GM18505 (cell line): ENCODE measurements at regions not wholly inside any gene's neighbourhood (a gene's known extent, or its start where the extent isn't known, plus 50 kb on each side); places are given as distances from the start of the nearest gene placed in this dataset.
"Not testable (repeated sequence)": the region's sequence is repeated elsewhere in the genome, so short reads cannot be mapped to it uniquely, and the experiment has no call there.

Source experiments
- ATAC-seq: cut with Tn5 transposase; IDR thresholded peaks from one replicate; pipeline ENCODE4 v1.9.1; 2021; ENCODE audit not compliant: unreplicated experiment
- POLR2A ChIP-seq: IDR thresholded peaks from 4 replicates; pipeline ENCODE4 v1.6.1; 2011; ENCODE audit warnings: borderline replicate concordance; ENCODE audit not compliant: insufficient read depth, insufficient read length; ENCODE audit errors: extremely low read depth

- no peak for ATAC-seq
- TF ChIP-seq POLR2A, result no peak
Observed at GRCh38 chr11:116059919-116060318, 555.7 kb upstream of the CADM1 start.

- no peak for TF ChIP-seq POLR2A
- ATAC-seq, result no peak
Observed at GRCh38 chr11:116057000-116057399, 552.8 kb upstream of the CADM1 start.

- TF ChIP-seq POLR2A, result no peak
- ATAC-seq, result no peak
Observed at GRCh38 chr11:116055064-116055463, 550.8 kb upstream of the CADM1 start.

GRCh38 chr11:116053548-116053919, 549.3 kb upstream of the CADM1 start:
- TF ChIP-seq POLR2A, result no peak
- ATAC-seq, result no peak

- no peak for ATAC-seq
- no peak for TF ChIP-seq POLR2A
Observed at GRCh38 chr11:116052603-116053547, 548.7 kb upstream of the CADM1 start.

- no peak for TF ChIP-seq POLR2A
- ATAC-seq, result no peak
Observed at GRCh38 chr11:116051494-116051893, 547.3 kb upstream of the CADM1 start.

GRCh38 chr11:116049383-116049782, 545.2 kb upstream of the CADM1 start:
- ATAC-seq, result no peak
- no peak for TF ChIP-seq POLR2A

GRCh38 chr11:116046127-116046526, 541.9 kb upstream of the CADM1 start:
- no peak for ATAC-seq
- no peak for TF ChIP-seq POLR2A

- no peak for TF ChIP-seq POLR2A
Observed at GRCh38 chr11:116044941-116045340, 540.7 kb upstream of the CADM1 start.

GRCh38 chr11:116044520-116044919, 540.3 kb upstream of the CADM1 start:
- no peak for TF ChIP-seq POLR2A
- ATAC-seq, result no peak

More at GRCh38 chr11:116044941-116045340, 540.7 kb upstream of the CADM1 start:
- no peak for ATAC-seq

GRCh38 chr11:116043857-116044256, 539.6 kb upstream of the CADM1 start:
- no peak for TF ChIP-seq POLR2A
- no peak for ATAC-seq

GRCh38 chr11:116043059-116043458, 538.8 kb upstream of the CADM1 start:
- ATAC-seq, result not testable (repeated sequence)

- no peak for ATAC-seq
Observed at GRCh38 chr11:116042146-116042545, 537.9 kb upstream of the CADM1 start.

GRCh38 chr11:116037861-116038260, 533.6 kb upstream of the CADM1 start:
- ATAC-seq, result no peak
- no peak for TF ChIP-seq POLR2A

More at GRCh38 chr11:116042146-116042545, 537.9 kb upstream of the CADM1 start:
- TF ChIP-seq POLR2A, result no peak
